ENCODE measurements at regions not wholly inside any gene's neighbourhood (a gene's known extent, or its start where the extent isn't known, plus 50 kb on each side); places are given as distances from the start of the nearest gene placed in this dataset.

- WGBS (ENCODE audit: extremely low coverage, insufficient read length, low lambda C conversion rate): no CpG with 5 or more reads among the region's 4 CpGs
- no peak overlapping the region for H3K9ac ChIP-seq (ENCODE audit: extremely low read depth, insufficient read length, low read length)
- no peaks in the 10 kb centered on the region for H3K4me1 ChIP-seq (ENCODE audit: insufficient read depth, low read length)
- no peak for DNase-seq
- H3K36me3 Mint-ChIP-seq (ENCODE audit: insufficient read depth in 1 of 3, low read depth in 3 of 3): no peaks in the 10 kb centered on the region
- H3K27ac ChIP-seq (ENCODE audit: insufficient read length, low read depth, low read length): no peak overlapping the region
- no peak overlapping the region for H3K14ac ChIP-seq (ENCODE audit: insufficient read depth, low read length)
- H3K27me3 ChIP-seq (ENCODE audit: insufficient read depth, low read length): no peaks in the 10 kb centered on the region
- no peaks in the 10 kb centered on the region for H3K9me3 ChIP-seq (ENCODE audit: control insufficient read depth, low read depth, low read length)
- H3K23me2 ChIP-seq (ENCODE audit: insufficient read length, low read depth, low read length, poor library complexity, severe bottlenecking): no peaks in the 10 kb centered on the region
- H4K5ac ChIP-seq (ENCODE audit: insufficient read length, low read depth, low read length): no peak overlapping the region
- no peak overlapping the region for H3K4me3 Mint-ChIP-seq
- no peak overlapping the region for H4K8ac ChIP-seq (replicated peaks; ENCODE audit: insufficient read length, low read depth, low read length)
- no peak overlapping the region for H2BK12ac ChIP-seq (ENCODE audit: insufficient read length, low read depth, low read length)
- H2BK120ac ChIP-seq (ENCODE audit: low read depth, low read length, poor library complexity, severe bottlenecking): no peak overlapping the region
- H2AFZ ChIP-seq (ENCODE audit: low read length): no peak overlapping the region
- H4K91ac ChIP-seq (ENCODE audit: insufficient read length, low read depth, low read length): no peak overlapping the region
- no peaks in the 10 kb centered on the region for H3K9me3 Mint-ChIP-seq
- no peak overlapping the region for H3K18ac ChIP-seq (ENCODE audit: insufficient read length, low read depth, low read length)
- no peak overlapping the region for H3K56ac ChIP-seq (ENCODE audit: insufficient read length, low read depth, low read length)
- H3K27ac Mint-ChIP-seq: no peak overlapping the region
- no peak overlapping the region for H2BK20ac ChIP-seq (ENCODE audit: low read depth, low read length, poor library complexity, severe bottlenecking)
- H3K4ac ChIP-seq (ENCODE audit: low read depth, low read length): no peak overlapping the region
- no peaks in the 10 kb centered on the region for H3K79me1 ChIP-seq (ENCODE audit: insufficient read depth, low read depth, low read length, poor library complexity, severe bottlenecking)
- TF ChIP-seq CTCF (conservative IDR thresholded peaks at IDR 0.05): no peak
- no peak overlapping the region for H3T11ph ChIP-seq (ENCODE audit: low read length)
- H2AK5ac ChIP-seq (ENCODE audit: insufficient read length, low read length): no peak overlapping the region
- H4K20me1 ChIP-seq (ENCODE audit: control insufficient read depth, insufficient read depth, insufficient read length): no peaks in the 10 kb centered on the region
- no peak overlapping the region for H3K23ac ChIP-seq (ENCODE audit: insufficient read length, low read depth, low read length)
- H3K4me1 Mint-ChIP-seq: no peaks in the 10 kb centered on the region
- H3K27me3 Mint-ChIP-seq (ENCODE audit: low read depth): no peaks in the 10 kb centered on the region
- no peak overlapping the region for H2BK15ac ChIP-seq (ENCODE audit: low read depth, low read length)
- no peak overlapping the region for H2BK5ac ChIP-seq (ENCODE audit: insufficient read length, low read length)
- H3K79me2 ChIP-seq (ENCODE audit: insufficient read depth, low read length): no peaks in the 10 kb centered on the region
- no peak overlapping the region for H3K4me2 ChIP-seq (ENCODE audit: insufficient read depth, insufficient read length, low read length)
Observed at GRCh38 chr16:64162613-64163375, 959.1 kb downstream of the CDH11 start.

All from H9 (cell line).